HG02885 (cell line): ENCODE measurements at regions not wholly inside any gene's neighbourhood (a gene's known extent, or its start where the extent isn't known, plus 50 kb on each side); places are given as distances from the start of the nearest gene placed in this dataset.
"Not testable (repeated sequence)": the region's sequence is repeated elsewhere in the genome, so short reads cannot be mapped to it uniquely, and the experiment has no call there.

ENCODE experiments used
- ATAC-seq: cut with Tn5 transposase; IDR thresholded peaks from one replicate; pipeline ENCODE4 v1.9.1; 2021; ENCODE audit warnings: mild to moderate bottlenecking; ENCODE audit not compliant: unreplicated experiment, poor library complexity

DNA sequence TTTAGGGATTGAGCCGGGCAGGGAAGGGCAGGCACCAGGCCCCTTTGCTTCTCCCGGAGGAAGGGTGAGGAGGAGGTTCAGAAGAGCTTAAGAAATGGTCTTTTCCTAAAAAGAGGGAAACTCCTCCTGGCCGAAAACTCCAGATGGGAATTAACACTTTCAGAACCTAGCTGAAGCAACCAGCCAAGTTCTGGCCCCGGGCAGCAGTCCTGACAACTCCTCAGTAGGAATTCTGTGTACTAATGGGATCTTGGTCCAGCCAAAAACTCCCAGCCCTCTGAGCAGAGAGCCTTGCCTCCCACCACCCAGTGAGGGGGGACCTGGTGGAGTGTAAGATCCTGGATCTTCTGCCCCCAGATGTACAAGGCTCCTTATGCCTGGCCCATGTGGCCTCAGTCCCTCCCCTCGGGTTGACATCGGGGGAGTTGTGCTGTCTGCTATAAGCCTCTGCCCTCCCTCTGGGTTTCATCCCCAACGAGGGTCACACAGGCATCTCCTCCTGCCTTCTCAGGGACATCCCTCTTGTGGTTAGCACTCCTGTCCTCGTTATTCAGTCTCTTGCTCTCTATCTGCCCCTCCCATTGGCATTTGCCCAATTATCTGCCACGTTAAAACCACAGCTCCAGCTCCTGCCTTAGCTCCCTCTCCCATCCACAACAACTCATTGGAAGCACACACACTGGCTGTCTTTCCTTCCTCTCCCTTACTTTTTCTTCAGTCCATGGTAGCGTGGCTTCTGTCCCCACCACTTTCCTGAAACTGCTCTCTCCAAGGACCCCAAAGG lies 184.6 kb downstream of the CYP26B1 start:
- no peak for ATAC-seq

- ATAC-seq, result no peak
Observed at GRCh38 chr2:71962350-71962749, 185.3 kb downstream of the CYP26B1 start.

DNA sequence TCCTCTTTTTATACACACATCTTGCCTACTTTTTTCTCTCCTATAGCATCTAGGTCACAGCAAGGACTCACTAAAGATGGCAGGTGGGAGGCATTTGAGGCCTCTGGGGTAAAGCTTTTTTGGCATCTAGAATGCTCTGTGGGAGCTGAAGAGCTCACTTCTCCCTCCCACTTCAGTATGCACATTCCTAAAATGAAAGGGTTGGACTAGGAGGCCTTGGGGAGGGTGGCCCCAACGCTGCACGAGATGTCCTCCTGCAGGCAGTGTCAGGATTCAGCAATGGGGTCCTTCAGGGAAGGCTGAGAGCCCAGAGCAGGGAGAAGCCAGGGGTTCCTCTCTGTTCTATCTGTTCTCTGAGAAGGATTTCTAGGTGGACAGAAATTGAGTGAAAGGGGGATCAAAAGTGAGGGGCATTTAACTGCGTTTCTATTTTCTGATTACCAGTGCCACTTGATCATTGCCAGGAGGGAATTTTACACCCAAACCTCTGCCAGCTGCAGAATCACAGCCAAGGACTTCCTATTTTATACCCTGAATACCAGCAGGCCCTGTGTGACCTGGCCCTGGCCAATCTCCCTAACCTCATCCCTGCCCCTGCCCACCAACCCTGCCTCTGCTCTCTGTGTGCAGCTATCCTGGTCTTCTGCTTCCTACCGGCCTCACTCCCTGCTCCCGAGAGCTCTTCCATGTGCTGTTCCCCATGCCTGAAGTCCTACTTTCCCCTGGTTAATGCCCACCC lies 186.2 kb downstream of the CYP26B1 start:
- no peak for ATAC-seq

GRCh38 chr2:71959494-71959893 lies 188.2 kb downstream of the CYP26B1 start:
- no peak for ATAC-seq

GRCh38 chr2:71958426-71958825 lies 189.2 kb downstream of the CYP26B1 start:
- not testable (repeated sequence) for ATAC-seq

DNA sequence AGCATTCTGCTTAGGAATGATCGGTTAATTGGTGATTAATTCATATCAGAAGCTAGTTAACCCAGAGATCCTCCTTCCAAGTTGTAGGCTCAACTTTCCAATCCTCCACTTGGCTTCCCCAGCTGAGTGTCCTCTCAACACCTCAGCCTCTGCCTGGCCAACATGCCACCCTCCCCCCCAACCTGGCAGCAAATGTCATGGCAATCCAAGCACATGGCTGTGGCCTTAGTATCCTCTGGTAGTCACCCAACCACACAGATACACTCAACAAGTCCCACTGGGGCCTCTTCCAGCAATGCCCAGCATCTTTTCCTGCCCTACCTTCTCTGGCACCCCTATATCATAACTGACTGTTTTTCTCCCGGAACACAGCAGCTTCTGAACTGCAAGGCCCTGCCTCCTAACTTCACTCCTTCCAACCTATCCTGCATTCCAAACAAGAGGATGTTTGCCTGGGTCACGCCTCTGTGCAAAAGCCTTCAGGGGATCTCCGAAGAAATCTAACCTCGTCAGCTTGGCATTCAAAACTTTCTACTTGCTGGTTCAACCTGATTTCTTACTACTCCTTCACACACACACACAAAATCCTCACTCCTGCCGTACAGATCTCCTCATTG lies 195.0 kb downstream of the CYP26B1 start:
- ATAC-seq, result no peak

DNA sequence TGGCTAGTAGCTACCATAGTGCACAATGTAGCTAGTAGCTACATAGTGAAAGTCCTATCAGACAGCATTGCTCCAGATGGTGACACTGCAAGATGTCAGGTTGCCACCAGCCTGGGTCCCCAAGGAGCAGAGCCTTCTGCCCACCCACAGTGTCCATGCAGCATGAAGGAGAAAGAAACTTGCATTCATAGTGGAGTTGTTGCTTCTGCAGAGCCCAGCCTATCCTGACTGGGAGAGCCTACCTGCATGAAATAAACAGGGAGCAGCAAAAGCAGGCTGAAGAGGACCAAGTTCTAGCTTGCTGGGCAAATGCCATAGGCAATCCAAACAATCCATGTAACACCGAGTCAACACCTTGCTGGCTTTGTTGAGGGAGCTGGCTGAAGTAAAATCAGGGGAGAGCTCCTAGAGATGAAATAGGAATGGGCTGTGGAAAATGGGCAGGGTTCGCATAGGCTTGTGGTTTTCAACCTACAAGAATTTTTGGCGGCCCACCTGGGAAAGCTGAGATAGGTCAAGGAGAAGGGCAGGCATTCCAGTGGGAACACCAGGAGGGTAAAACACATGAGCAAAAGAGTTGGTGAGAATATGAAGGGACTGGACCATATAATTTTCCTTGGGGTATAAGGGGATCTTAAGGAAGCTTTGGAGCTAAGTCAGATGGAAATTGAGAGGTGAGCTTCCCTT lies 195.8 kb downstream of the CYP26B1 start:
- ATAC-seq, result no peak

- ATAC-seq, result no peak
Observed at GRCh38 chr2:71951083-71951468, 196.6 kb downstream of the CYP26B1 start.

DNA sequence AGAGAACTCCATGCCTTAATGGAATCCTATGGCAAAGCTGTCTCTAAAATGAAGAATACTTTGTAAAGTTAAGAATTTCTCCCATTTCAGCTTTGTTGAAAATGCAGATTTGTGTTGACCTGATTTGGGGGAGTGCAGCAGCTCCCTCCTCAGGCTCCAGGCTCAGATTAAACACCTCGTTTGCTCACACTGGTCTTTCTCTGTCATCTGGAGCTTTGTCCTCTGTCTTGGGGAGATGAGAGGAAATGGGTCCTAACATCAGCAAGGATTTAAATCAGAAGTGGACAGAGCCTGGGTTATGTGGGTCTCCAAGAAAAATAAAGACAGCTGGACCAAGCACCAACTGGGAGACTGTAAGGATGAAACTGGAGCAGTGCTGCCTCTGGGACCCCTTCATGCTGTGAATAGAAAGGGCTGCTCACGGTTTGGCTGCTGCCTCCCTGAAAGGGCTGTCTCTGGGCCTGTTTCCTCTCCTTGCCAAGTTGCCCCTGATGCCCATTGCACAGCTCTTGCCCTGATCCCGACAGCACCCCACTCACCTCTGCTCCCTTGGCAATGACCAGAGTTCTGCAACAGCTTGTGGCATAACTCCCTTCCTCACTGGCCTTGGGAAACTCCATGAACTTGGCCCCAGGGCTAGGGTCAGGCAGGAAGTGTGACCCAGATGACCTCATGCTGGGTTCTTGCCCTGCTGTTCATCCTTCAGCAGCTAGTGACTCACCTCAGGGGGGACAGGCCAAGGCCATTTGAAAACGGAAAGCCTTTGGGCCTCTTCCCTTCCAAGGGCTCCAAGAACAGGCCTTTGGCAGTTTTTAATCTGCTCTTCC lies 197.2 kb downstream of the CYP26B1 start:
- ATAC-seq, result no peak

DNA sequence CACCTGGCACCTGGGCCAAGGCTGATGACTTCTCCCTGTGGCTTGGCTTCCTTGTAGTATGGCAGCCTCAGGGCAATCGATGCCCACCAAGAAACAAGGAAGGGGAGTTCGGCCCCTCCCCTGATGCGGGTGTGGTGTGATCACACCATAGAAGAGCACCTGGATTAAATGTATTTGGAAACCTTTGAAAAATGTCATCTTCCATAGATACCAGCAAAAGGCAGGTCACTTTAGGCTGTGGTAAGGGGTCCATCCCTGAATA lies 198.2 kb downstream of the CYP26B1 start:
- ATAC-seq, result no peak

- ATAC-seq, result no peak
Observed at GRCh38 chr2:71948781-71949536, 198.7 kb downstream of the CYP26B1 start.

GRCh38 chr2:71947809-71948208 lies 199.9 kb downstream of the CYP26B1 start:
- ATAC-seq, result no peak

- no peak for ATAC-seq
Observed at GRCh38 chr2:71945603-71945959, 202.1 kb downstream of the CYP26B1 start.

DNA sequence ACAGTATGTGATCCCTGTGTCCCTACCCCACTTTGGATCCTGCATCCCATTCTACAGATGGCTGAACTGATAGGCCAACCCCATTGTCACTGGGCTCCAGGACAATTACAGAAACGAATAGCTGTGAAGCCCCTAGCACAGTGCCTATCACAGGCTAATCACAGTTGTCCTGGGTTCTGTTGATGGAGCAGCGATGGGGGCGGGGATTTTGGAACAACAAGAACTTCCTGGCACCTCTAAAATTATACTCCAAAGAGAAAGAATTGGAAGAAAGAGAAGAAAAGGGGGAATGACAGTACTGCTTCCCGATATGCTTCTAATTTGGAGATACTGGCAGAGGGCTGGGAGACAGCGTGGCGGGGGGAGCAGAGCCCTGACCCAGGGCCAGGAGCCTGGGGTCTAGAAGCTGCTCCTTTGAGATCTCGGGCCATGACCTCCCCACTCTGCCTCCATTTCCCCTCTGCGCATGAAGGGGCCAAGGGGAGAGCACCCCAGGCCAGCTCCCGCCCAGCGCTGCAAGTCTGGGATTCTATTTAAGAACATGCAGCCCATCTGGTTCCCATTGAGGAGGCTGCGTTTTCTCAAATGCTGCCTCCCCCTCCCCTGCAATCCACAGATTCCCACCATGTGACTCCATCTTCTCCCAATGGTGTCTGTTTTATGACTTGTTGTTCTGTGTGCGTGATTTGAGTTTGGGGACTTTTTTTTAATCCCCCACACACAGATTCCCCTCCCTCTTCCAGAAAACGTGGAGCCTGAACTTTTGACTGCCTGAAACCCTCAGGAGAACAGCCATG lies 202.7 kb downstream of the CYP26B1 start:
- no peak for ATAC-seq

- no peak for ATAC-seq
Observed at GRCh38 chr2:71944183-71944550, 203.5 kb downstream of the CYP26B1 start.

DNA sequence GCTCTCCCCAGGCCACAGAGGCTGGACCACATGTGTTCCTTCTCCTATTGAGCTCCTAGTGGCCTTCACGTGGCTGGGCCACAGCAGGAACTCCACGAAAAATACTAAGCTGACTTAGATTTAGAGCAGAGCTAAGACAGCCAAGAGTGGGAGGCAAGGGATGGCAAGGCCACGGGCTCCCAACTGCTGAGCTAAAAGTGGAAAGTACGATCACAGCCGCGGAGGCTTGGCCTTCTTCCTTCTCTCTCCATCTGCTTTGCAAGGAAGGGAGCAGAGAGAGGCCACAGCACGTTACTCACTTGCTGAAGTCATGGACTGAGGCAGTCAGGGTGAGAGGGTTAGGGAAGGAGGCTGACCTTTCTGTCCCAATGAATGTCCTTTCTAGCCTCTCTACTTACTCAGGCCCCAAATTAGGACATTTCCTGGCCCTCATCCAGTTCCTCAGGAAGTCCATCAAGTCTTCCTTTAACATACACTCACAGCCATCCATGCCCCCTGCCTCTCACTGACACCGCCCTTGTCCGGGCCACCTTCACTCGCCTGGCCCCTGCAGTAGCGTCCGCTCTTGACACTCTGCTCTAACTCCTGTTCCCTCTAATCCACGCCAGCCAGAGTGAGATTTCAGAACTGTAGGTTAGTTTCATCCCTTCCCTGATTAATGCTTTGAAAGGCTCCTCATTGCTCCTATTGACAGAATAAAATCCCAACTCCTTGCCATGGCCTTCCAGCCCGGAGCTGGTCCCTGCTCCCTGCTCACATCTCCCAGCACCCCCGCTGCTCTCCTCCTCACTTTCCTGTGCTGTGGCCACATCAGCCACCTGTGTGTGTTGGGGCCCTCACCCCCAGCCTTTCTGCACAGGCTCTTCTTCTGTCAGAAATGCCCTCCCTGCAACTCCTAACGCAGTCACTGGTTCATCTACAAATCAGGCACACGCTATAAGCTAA lies 204.2 kb downstream of the CYP26B1 start:
- ATAC-seq, result no peak

DNA sequence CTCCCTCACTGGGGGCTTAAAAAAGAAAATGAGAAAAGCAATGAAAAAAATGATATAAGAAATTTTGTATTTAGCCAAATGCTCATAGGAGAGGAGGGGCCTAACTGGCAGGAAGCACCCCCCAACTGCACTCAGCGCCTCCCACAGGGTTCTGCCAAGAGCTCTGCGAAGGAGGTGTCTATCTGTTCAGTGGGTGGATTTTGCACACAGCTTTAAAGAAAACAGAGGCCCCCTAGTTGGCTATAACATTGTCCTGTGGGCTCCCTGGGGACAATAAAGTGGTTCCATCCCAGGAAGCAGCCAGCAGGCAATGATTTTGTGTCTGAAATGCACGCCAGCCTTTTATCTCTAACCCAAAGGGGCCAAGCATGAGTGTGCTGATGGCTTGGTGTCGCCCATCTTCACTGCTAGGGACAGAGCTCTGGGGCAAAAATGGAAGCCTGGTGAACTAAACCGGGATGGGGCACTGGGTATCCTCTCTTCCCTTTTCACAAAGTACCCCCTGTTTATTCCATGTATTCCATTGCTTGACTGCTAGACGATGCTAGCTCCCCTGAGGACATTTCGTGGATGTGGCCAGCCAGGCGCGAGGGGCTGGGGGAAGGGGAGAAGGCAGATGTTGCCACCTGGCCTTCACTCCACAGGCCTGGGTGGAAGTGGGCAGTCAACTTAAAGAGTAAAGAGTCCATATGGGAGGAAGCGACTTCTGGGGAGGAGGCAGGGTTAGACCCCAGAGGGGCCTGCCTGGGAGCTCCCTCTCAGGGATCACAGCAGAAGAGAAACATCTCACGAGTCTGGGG lies 205.7 kb downstream of the CYP26B1 start:
- no peak for ATAC-seq
